A549 (cell line): ENCODE measurements at regions not wholly inside any gene's neighbourhood (a gene's known extent, or its start where the extent isn't known, plus 50 kb on each side); places are given as distances from the start of the nearest gene placed in this dataset.

Experiments
- ATAC-seq, 2 experiments: fragments of 200-7000 bp in 1 of 2; fragments of >200 bp in 1 of 2; cut with Nextera tagmentation in 1 of 2; cut with Tn5 transposase in 1 of 2; 3 replicates each; pipeline versions ENCODE4 v1.8.0 to v1.9.1; 2018 to 2020; ENCODE audit warnings: mild to moderate bottlenecking in 1 of 2, moderate library complexity in 1 of 2
- CTCF ChIA-PET: fragments of 300-600 bp; sonication (Branson Sonifier 250); formaldehyde crosslinking; extraction: SDS; loops from one replicate; lab custom pipeline; 2021; ENCODE audit warnings: antibody characterized with exemption, inconsistent platforms; lab: Yijun Ruan, JAX
- POLR2A ChIA-PET: fragments of 350-600 bp; formaldehyde crosslinking; extraction: SDS; loops from one replicate; lab custom pipeline; 2021; ENCODE audit warnings: antibody characterized with exemption, inconsistent platforms; lab: Yijun Ruan, JAX
- DNase-seq, 2 experiments: peaks; one replicate each; pipeline versions ENCODE4 v3.0.0 to v3.0.0-alpha.2; 2011 to 2016; ENCODE audit warnings: low read depth in 1 of 2, low spot score in 1 of 2
- FAIRE-seq: peaks from 2 replicates; lab custom pipeline; 2011; peaks lifted over from hg19 to GRCh38; lab: Jason Lieb, UNC
- H3K27ac ChIP-seq, 2 experiments: fragments of >200 bp; sonication (Bioruptor Twin); formaldehyde crosslinking; 3 replicates each; pipeline ENCODE4 v1.5.1; 2016 to 2017
- H3K4me1 ChIP-seq: fragments of >200 bp; sonication (Bioruptor Twin); formaldehyde crosslinking; 3 replicates; pipeline ENCODE4 v1.6.1; 2016
- H3K4me2 ChIP-seq: fragments of >200 bp; sonication (Bioruptor Twin); formaldehyde crosslinking; 3 replicates; pipeline ENCODE4 v1.6.1; 2016
- H3K4me3 ChIP-seq: fragments of >200 bp; sonication (Bioruptor Twin); formaldehyde crosslinking; 3 replicates; pipeline ENCODE4 v1.5.1; 2016
- H3K9me3 ChIP-seq: fragments of >200 bp; sonication (Bioruptor Twin); formaldehyde crosslinking; 3 replicates; pipeline ENCODE4 v1.6.1; 2016
- ATOH8 ChIP-seq: fragments of 250-450 bp; sonication (Bioruptor Pico); IDR thresholded peaks from 2 replicates; pipeline ENCODE4 v1.5.0; 2020; ENCODE audit warnings: low read depth, mild to moderate bottlenecking, moderate library complexity
- BCL3 ChIP-seq: fragments of >200 bp; sonication (Bioruptor Twin); formaldehyde crosslinking; IDR thresholded peaks from 3 replicates; pipeline ENCODE4 v1.6.1; 2016
- CHD2 ChIP-seq: fragments of 150-350 bp; IDR thresholded peaks from 2 replicates; pipeline ENCODE4 v1.6.1; 2014; ENCODE audit warnings: low read length; ENCODE audit not compliant: partially characterized antibody
- CTCF ChIP-seq: fragments of >200 bp; sonication (Bioruptor Twin); formaldehyde crosslinking; IDR thresholded peaks from 3 replicates; pipeline ENCODE4 v1.5.1; 2016
- EHF ChIP-seq: fragments of 250-450 bp; sonication (Bioruptor Pico); IDR thresholded peaks from 2 replicates; pipeline ENCODE4 v1.5.0; 2020; ENCODE audit warnings: mild to moderate bottlenecking
- ELK1 ChIP-seq: fragments of 150-350 bp; IDR thresholded peaks from 2 replicates; pipeline ENCODE4 v1.6.1; 2014; ENCODE audit warnings: low read depth, mild to moderate bottlenecking, low read length
- ESRRA ChIP-seq: fragments of 150-350 bp; IDR thresholded peaks from 2 replicates; pipeline ENCODE4 v1.6.1; 2014; ENCODE audit warnings: mild to moderate bottlenecking, low read length, borderline replicate concordance
- HEYL ChIP-seq: fragments of 250-450 bp; sonication (Bioruptor Pico); IDR thresholded peaks from 2 replicates; pipeline ENCODE4 v1.8.0; 2021; ENCODE audit warnings: mild to moderate bottlenecking, moderate library complexity
- HOXB5 ChIP-seq: fragments of 250-450 bp; sonication (Bioruptor Pico); IDR thresholded peaks from 2 replicates; pipeline ENCODE4 v1.5.0; 2020; ENCODE audit warnings: mild to moderate bottlenecking, moderate library complexity
- JUN ChIP-seq, 2 experiments: fragments of >200 bp; sonication (Bioruptor Twin); formaldehyde crosslinking; IDR thresholded peaks; 2 replicates in 1 of 2; 3 replicates in 1 of 2; pipeline ENCODE4 v1.6.1; 2016 to 2017
- KDM5A ChIP-seq: fragments of 200-600 bp; sonication (generic); IDR thresholded peaks from 2 replicates; pipeline ENCODE4 v1.6.1; 2016; ENCODE audit warnings: antibody characterized with exemption, mild to moderate bottlenecking
- MAZ ChIP-seq: fragments of 150-350 bp; IDR thresholded peaks from 2 replicates; pipeline ENCODE4 v1.6.1; 2014; ENCODE audit warnings: antibody characterized with exemption, low read depth, low read length, borderline replicate concordance
- NPAS2 ChIP-seq: fragments of 250-450 bp; sonication (Bioruptor Pico); IDR thresholded peaks from 2 replicates; pipeline ENCODE4 v1.8.0; 2022; ENCODE audit warnings: mild to moderate bottlenecking, moderate library complexity, borderline replicate concordance
- PHF8 ChIP-seq: fragments of 200-600 bp; sonication (generic); IDR thresholded peaks from 2 replicates; pipeline ENCODE4 v1.6.1; 2016; ENCODE audit warnings: low read depth, mild to moderate bottlenecking, antibody characterized with exemption, moderate library complexity, borderline replicate concordance
- RAD21 ChIP-seq, 2 experiments: fragments of >200 bp in 1 of 2; sonication (Bioruptor Twin) in 1 of 2; formaldehyde crosslinking in 1 of 2; IDR thresholded peaks in 1 of 2; conservative IDR thresholded peaks in 1 of 2; 2 replicates in 1 of 2; 3 replicates in 1 of 2; pipeline ENCODE4 v1.6.1; 2012 to 2018; ENCODE audit warnings: inconsistent platforms in 1 of 2
- RARB ChIP-seq: fragments of 250-450 bp; sonication (Bioruptor Pico); IDR thresholded peaks from 2 replicates; pipeline ENCODE4 v1.8.0; 2021; ENCODE audit warnings: mild to moderate bottlenecking, moderate library complexity
- RCOR1 ChIP-seq: fragments of 150-350 bp; IDR thresholded peaks from 2 replicates; pipeline ENCODE4 v1.6.1; 2014; ENCODE audit warnings: antibody characterized with exemption, low read length, low read depth
- REST ChIP-seq: fragments of 200-600 bp; sonication (generic); IDR thresholded peaks from 2 replicates; pipeline ENCODE4 v1.6.1; 2016; ENCODE audit warnings: antibody characterized with exemption, mild to moderate bottlenecking, moderate library complexity
- RFX5 ChIP-seq: fragments of 450-650 bp; IDR thresholded peaks from 2 replicates; pipeline ENCODE4 v1.7.1; 2014; ENCODE audit warnings: antibody characterized with exemption, mild to moderate bottlenecking, moderate library complexity
- SREBF2 ChIP-seq: fragments of 450-650 bp; IDR thresholded peaks from 2 replicates; pipeline ENCODE4 v1.6.1; 2014; ENCODE audit warnings: mild to moderate bottlenecking, moderate library complexity
- TFCP2L1 ChIP-seq: fragments of 250-450 bp; sonication (Bioruptor Pico); IDR thresholded peaks from 2 replicates; pipeline ENCODE4 v1.5.0; 2021; ENCODE audit warnings: mild to moderate bottlenecking
- ZFP36 ChIP-seq: fragments of 450-650 bp; IDR thresholded peaks from 2 replicates; pipeline ENCODE4 v1.6.1; 2014; ENCODE audit warnings: borderline replicate concordance; ENCODE audit not compliant: partially characterized antibody
- WGBS: methylation state at CpG from one replicate; pipeline ENCODE4 v1.1.6; 2017; ENCODE audit errors: missing lambda C conversion rate; 5-methylcytosine and 5-hydroxymethylcytosine counted together

- no peak for TF ChIP-seq RFX5
- TF ChIP-seq HEYL (CRISPR knock-in tag), result no peak
- no peak for TF ChIP-seq NPAS2 (CRISPR knock-in tag)
- no peak for TF ChIP-seq ATOH8
- no peak for TF ChIP-seq RARB
- no peak for TF ChIP-seq RCOR1
- no peak for TF ChIP-seq BCL3
- no peak for TF ChIP-seq ELK1
- no peak for TF ChIP-seq ZFP36
- TF ChIP-seq JUN (IDR thresholded peaks at IDR 0.05), result no peak
- TF ChIP-seq PHF8, result no peak
- TF ChIP-seq HOXB5 (CRISPR knock-in tag), result no peak
- no peak for TF ChIP-seq EHF (CRISPR knock-in tag)
- TF ChIP-seq SREBF2, result no peak
- no peak for TF ChIP-seq REST
- no peak for TF ChIP-seq KDM5A
- TF ChIP-seq TFCP2L1, result no peak
- TF ChIP-seq CHD2, result no peak
- no peak for DNase-seq
- no peaks in the 10 kb centered on the region for H3K9me3 ChIP-seq
- CTCF ChIA-PET, result interaction anchor here (0.6 to 10.9 kb wide), 36 partner anchors 11 to 210 kb away, joined by 3 to 290 read pairs (median 4); no protein-coding TSS in a partner anchor
- 67% methylated on average over 20 of the region's 22 CpGs for WGBS
- H3K27ac ChIP-seq, result no peak overlapping the region
- ATAC-seq, result no peak
- no peak overlapping the region for H3K4me3 ChIP-seq
- POLR2A ChIA-PET, result no interaction called here
- FAIRE-seq, result no peak
- no peak overlapping the region for H3K4me2 ChIP-seq
- no peaks in the 10 kb centered on the region for H3K4me1 ChIP-seq
These were observed 79.1 kb downstream of the RHCG start for GRCh38 chr15:89417206-89417725.

DNA sequence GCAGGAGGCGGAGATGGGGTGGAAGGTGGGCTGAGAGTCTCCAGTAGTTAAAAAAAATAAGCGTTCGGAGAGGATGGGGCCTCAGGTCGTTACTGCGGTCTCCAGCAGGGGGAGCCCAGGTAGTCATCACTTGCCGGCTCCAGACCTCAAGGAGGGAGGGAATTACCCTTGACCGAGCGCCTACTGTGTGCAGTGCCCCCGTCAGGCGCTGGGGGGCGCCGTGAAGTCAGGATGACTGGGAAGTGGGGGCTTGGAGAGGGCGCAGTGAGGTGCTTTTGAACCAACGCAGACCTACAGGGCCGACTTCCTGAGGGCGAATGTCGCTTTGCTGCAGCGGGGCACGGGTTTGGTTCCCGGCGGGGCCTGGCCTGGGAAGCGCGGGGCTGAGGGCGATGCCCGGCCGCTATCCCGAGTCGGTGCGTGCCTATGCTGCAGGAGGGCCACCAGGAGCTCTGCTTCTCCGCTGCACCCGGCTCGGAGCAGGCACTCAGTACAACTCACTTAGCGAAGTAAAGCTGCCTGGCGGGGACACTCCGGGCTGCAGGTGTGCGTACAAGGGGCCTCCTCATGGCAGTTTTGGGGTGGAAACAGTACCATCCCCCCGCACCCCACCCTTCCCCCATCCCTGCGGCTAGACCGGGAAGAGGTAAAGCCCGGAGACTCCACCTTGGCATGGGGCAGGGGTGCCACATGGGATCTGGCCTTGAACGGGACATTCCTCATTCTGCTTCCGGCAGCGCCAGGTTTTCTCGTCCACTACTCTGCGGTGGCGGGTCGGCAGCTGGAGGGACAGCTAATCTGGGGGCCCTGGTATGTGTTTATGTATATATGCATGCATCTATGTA, 79.8 kb downstream of the RHCG start:
- no peaks in the 10 kb centered on the region for H3K4me1 ChIP-seq
- peak; percentile 90 to 94 for DNase-seq
- no peak overlapping the region for H3K4me3 ChIP-seq
- 38% methylated on average over 47 of the region's 47 CpGs for WGBS
- peak overlapping the region; percentile 45; the same call in 2 of the 3 replicates for H3K4me2 ChIP-seq
- ChIA-PET POLR2A (no interaction called here), CTCF (interaction anchor here (0.6 to 10.9 kb wide), 40 partner anchors 11 to 209 kb away, joined by 3 to 290 read pairs (median 4); no protein-coding TSS in a partner anchor)
- FAIRE-seq, result peak; percentile 82
- no peaks in the 10 kb centered on the region for H3K9me3 ChIP-seq
- no peak overlapping the region for H3K27ac ChIP-seq
- peak; percentile 74 to 91 for ATAC-seq
- no peak for TF ChIP-seq REST
- TF ChIP-seq RAD21 (conservative IDR thresholded peaks at IDR 0.05 in 1 of 2, IDR thresholded peaks at IDR 0.05 in 1 of 2), result peak; percentile 59 to 63
- no peak for TF ChIP-seq HOXB5 (CRISPR knock-in tag)
- no peak for TF ChIP-seq ESRRA
- peak; percentile 93 for TF ChIP-seq CTCF
- TF ChIP-seq MAZ, result no peak
